ENCODE measurements at regions not wholly inside any gene's neighbourhood (a gene's known extent, or its start where the extent isn't known, plus 50 kb on each side); places are given as distances from the start of the nearest gene placed in this dataset.

GRCh38 chr4:3703343-3703676, 62.9 kb upstream of the ADRA2C start:
- no peak overlapping the region for H3K9ac ChIP-seq (ENCODE audit: low read length)
- H3F3A ChIP-seq (ENCODE audit: insufficient read depth) = no peaks in the 10 kb centered on the region
- no peak overlapping the region for H2AFZ ChIP-seq (ENCODE audit: low read depth, low read length, severe bottlenecking)
- H3K36me3 ChIP-seq (ENCODE audit: low read length) = no peaks in the 10 kb centered on the region
- H3K27me3 ChIP-seq (ENCODE audit: low read length) = no peaks in the 10 kb centered on the region
- H4K20me1 ChIP-seq (ENCODE audit: low read depth, low read length) = no peaks in the 10 kb centered on the region
- TF ChIP-seq CTCF (IDR thresholded peaks at IDR 0.05; ENCODE audit: insufficient read depth, low read length, poor library complexity, severe bottlenecking) (no peak), EZH2phosphoT487 (conservative IDR thresholded peaks at IDR 0.05; ENCODE audit: low read length) (no peak)
- H3K4me3 ChIP-seq (ENCODE audit: insufficient read depth, low read length, poor library complexity, severe bottlenecking) = no peak overlapping the region
- H3K27ac ChIP-seq (ENCODE audit: low read depth, low read length) = no peak overlapping the region
- no peak overlapping the region for H3K4me2 ChIP-seq (ENCODE audit: low read depth, low read length, poor library complexity, severe bottlenecking)
- H3K79me2 ChIP-seq (ENCODE audit: insufficient read depth, low read length) = no peaks in the 10 kb centered on the region
- no peaks in the 10 kb centered on the region for H3K9me2 ChIP-seq (replicated peaks; ENCODE audit: insufficient read depth, low read length)
- H3K9me3 ChIP-seq (ENCODE audit: insufficient read depth, low read length) = no peaks in the 10 kb centered on the region

GRCh38 chr4:3702561-3703221, 63.5 kb upstream of the ADRA2C start:
- no peak overlapping the region for H3K9ac ChIP-seq (ENCODE audit: low read length)
- no peaks in the 10 kb centered on the region for H3K9me2 ChIP-seq (replicated peaks; ENCODE audit: insufficient read depth, low read length)
- H4K20me1 ChIP-seq (ENCODE audit: low read depth, low read length) = no peaks in the 10 kb centered on the region
- H3K36me3 ChIP-seq (ENCODE audit: low read length) = no peaks in the 10 kb centered on the region
- H3K4me2 ChIP-seq (ENCODE audit: low read depth, low read length, poor library complexity, severe bottlenecking) = no peak overlapping the region
- H3K27me3 ChIP-seq (ENCODE audit: low read length) = no peaks in the 10 kb centered on the region
- no peak overlapping the region for H3K27ac ChIP-seq (ENCODE audit: low read depth, low read length)
- H3F3A ChIP-seq (ENCODE audit: insufficient read depth) = no peaks in the 10 kb centered on the region
- H3K79me2 ChIP-seq (ENCODE audit: insufficient read depth, low read length) = no peaks in the 10 kb centered on the region
- TF ChIP-seq EZH2phosphoT487 (conservative IDR thresholded peaks at IDR 0.05; ENCODE audit: low read length) = no peak
- no peak overlapping the region for H2AFZ ChIP-seq (ENCODE audit: low read depth, low read length, severe bottlenecking)
- no peaks in the 10 kb centered on the region for H3K9me3 ChIP-seq (ENCODE audit: insufficient read depth, low read length)
- no peak overlapping the region for H3K4me3 ChIP-seq (ENCODE audit: insufficient read depth, low read length, poor library complexity, severe bottlenecking)

- no peak overlapping the region for H3K9ac ChIP-seq (ENCODE audit: low read length)
- H3K27me3 ChIP-seq (ENCODE audit: low read length) = no peaks in the 10 kb centered on the region
- H3K4me2 ChIP-seq (ENCODE audit: low read depth, low read length, poor library complexity, severe bottlenecking) = no peak overlapping the region
- H4K20me1 ChIP-seq (ENCODE audit: low read depth, low read length) = no peaks in the 10 kb centered on the region
- no peaks in the 10 kb centered on the region for H3K9me2 ChIP-seq (replicated peaks; ENCODE audit: insufficient read depth, low read length)
- H3K4me3 ChIP-seq (ENCODE audit: insufficient read depth, low read length, poor library complexity, severe bottlenecking) = no peak overlapping the region
- no peak for TF ChIP-seq CTCF (IDR thresholded peaks at IDR 0.05; ENCODE audit: insufficient read depth, low read length, poor library complexity, severe bottlenecking)
- TF ChIP-seq EZH2phosphoT487 (conservative IDR thresholded peaks at IDR 0.05; ENCODE audit: low read length) = no peak
- peaks cover 4% of the 10 kb centered on the region; the same call in 1 of the 2 replicates for H3K9me3 ChIP-seq (ENCODE audit: insufficient read depth, low read length)
- no peak overlapping the region for H2AFZ ChIP-seq (ENCODE audit: low read depth, low read length, severe bottlenecking)
- H3K36me3 ChIP-seq (ENCODE audit: low read length) = no peaks in the 10 kb centered on the region
- no peaks in the 10 kb centered on the region for H3F3A ChIP-seq (ENCODE audit: insufficient read depth)
- H3K27ac ChIP-seq (ENCODE audit: low read depth, low read length) = no peak overlapping the region
- no peaks in the 10 kb centered on the region for H3K79me2 ChIP-seq (ENCODE audit: insufficient read depth, low read length)
These were observed 64.2 kb upstream of the ADRA2C start for GRCh38 chr4:3701736-3702560.

- no peak overlapping the region for H2AFZ ChIP-seq (ENCODE audit: low read depth, low read length, severe bottlenecking)
- H3K36me3 ChIP-seq (ENCODE audit: low read length) = no peaks in the 10 kb centered on the region
- H3K9me3 ChIP-seq (ENCODE audit: insufficient read depth, low read length) = peaks cover 5% of the 10 kb centered on the region; the same call in 1 of the 2 replicates
- H3K27ac ChIP-seq (ENCODE audit: low read depth, low read length) = no peak overlapping the region
- no peak overlapping the region for H3K4me3 ChIP-seq (ENCODE audit: insufficient read depth, low read length, poor library complexity, severe bottlenecking)
- H3F3A ChIP-seq (ENCODE audit: insufficient read depth) = no peaks in the 10 kb centered on the region
- no peaks in the 10 kb centered on the region for H3K27me3 ChIP-seq (ENCODE audit: low read length)
- H3K9me2 ChIP-seq (replicated peaks; ENCODE audit: insufficient read depth, low read length) = no peaks in the 10 kb centered on the region
- no peaks in the 10 kb centered on the region for H3K79me2 ChIP-seq (ENCODE audit: insufficient read depth, low read length)
- no peak overlapping the region for H3K4me2 ChIP-seq (ENCODE audit: low read depth, low read length, poor library complexity, severe bottlenecking)
- no peak overlapping the region for H3K9ac ChIP-seq (ENCODE audit: low read length)
- TF ChIP-seq CTCF (IDR thresholded peaks at IDR 0.05; ENCODE audit: insufficient read depth, low read length, poor library complexity, severe bottlenecking) = no peak
- TF ChIP-seq EZH2phosphoT487 (conservative IDR thresholded peaks at IDR 0.05; ENCODE audit: low read length) = no peak
- H4K20me1 ChIP-seq (ENCODE audit: low read depth, low read length) = no peaks in the 10 kb centered on the region
These were observed 64.9 kb upstream of the ADRA2C start for GRCh38 chr4:3701271-3701734.

Measured in SU-DHL-6 (cell line).